ENCODE measurements at regions not wholly inside any gene's neighbourhood (a gene's known extent, or its start where the extent isn't known, plus 50 kb on each side); places are given as distances from the start of the nearest gene placed in this dataset.

GRCh38 chr4:111961809-111962208 is 183.4 kb upstream of the FAM241A start:
- no peak for TF ChIP-seq CTCF (IDR thresholded peaks at IDR 0.05)
- no peaks in the 10 kb centered on the region for H3K9me3 ChIP-seq

GRCh38 chr4:111963158-111963700 is 182.0 kb upstream of the FAM241A start:
- no peak for DNase-seq (ENCODE audit: low spot score in 2 of 2)
- no peak overlapping the region for H3K4me3 ChIP-seq
- intact Hi-C loops (cut with DNase I): no loop called here
- H3K27me3 ChIP-seq: no peaks in the 10 kb centered on the region
- H3K4me1 ChIP-seq: no peaks in the 10 kb centered on the region
- H3K36me3 ChIP-seq: no peaks in the 10 kb centered on the region
- TF ChIP-seq CTCF (IDR thresholded peaks at IDR 0.05): no peak
- no peak overlapping the region for H3K27ac ChIP-seq
- H3K9me3 ChIP-seq: no peaks in the 10 kb centered on the region

More at GRCh38 chr4:111961809-111962208, 183.4 kb upstream of the FAM241A start:
- Histone ChIP-seq H3K4me3 (no peak overlapping the region), H3K4me1 (no peaks in the 10 kb centered on the region), H3K27me3 (no peaks in the 10 kb centered on the region), H3K36me3 (no peaks in the 10 kb centered on the region), H3K27ac (no peak overlapping the region)
- intact Hi-C loops (cut with DNase I): no loop called here
- DNase-seq (ENCODE audit: low spot score in 2 of 2): no peak

GRCh38 chr4:111977419-111977965 is 167.8 kb upstream of the FAM241A start:
- DNase-seq (ENCODE audit: low spot score in 2 of 2): no peak
- Histone ChIP-seq H3K4me3 (no peak overlapping the region), H3K27ac (no peak overlapping the region), H3K4me1 (no peaks in the 10 kb centered on the region), H3K27me3 (no peaks in the 10 kb centered on the region), H3K36me3 (no peaks in the 10 kb centered on the region), H3K9me3 (no peaks in the 10 kb centered on the region)
- intact Hi-C loops (cut with DNase I): no loop called here
- TF ChIP-seq CTCF (IDR thresholded peaks at IDR 0.05): no peak

- no peak overlapping the region for H3K27ac ChIP-seq
- no peak overlapping the region for H3K4me3 ChIP-seq
- H3K36me3 ChIP-seq: no peaks in the 10 kb centered on the region
- no peaks in the 10 kb centered on the region for H3K27me3 ChIP-seq
- TF ChIP-seq CTCF (IDR thresholded peaks at IDR 0.05): no peak
- no peaks in the 10 kb centered on the region for H3K9me3 ChIP-seq
- H3K4me1 ChIP-seq: no peaks in the 10 kb centered on the region
- no peak for DNase-seq (ENCODE audit: low spot score in 2 of 2)
- intact Hi-C loops (cut with DNase I): no loop called here
Observed at GRCh38 chr4:111979921-111980320, 165.3 kb upstream of the FAM241A start.

GRCh38 chr4:111982089-111982488 is 163.2 kb upstream of the FAM241A start:
- Histone ChIP-seq H3K27me3 (no peaks in the 10 kb centered on the region), H3K36me3 (no peaks in the 10 kb centered on the region), H3K9me3 (no peaks in the 10 kb centered on the region), H3K4me3 (no peak overlapping the region), H3K4me1 (no peaks in the 10 kb centered on the region), H3K27ac (no peak overlapping the region)
- TF ChIP-seq CTCF (IDR thresholded peaks at IDR 0.05): no peak
- no peak for DNase-seq (ENCODE audit: low spot score in 2 of 2)
- intact Hi-C loops (cut with DNase I): no loop called here
